DMS53 (cell line): ENCODE measurements at regions not wholly inside any gene's neighbourhood (a gene's known extent, or its start where the extent isn't known, plus 50 kb on each side); places are given as distances from the start of the nearest gene placed in this dataset.

ENCODE experiments used
- DNase-seq: peaks from one replicate; lab custom pipeline; 2025; lab: John Stamatoyannopoulos, UW

DNA sequence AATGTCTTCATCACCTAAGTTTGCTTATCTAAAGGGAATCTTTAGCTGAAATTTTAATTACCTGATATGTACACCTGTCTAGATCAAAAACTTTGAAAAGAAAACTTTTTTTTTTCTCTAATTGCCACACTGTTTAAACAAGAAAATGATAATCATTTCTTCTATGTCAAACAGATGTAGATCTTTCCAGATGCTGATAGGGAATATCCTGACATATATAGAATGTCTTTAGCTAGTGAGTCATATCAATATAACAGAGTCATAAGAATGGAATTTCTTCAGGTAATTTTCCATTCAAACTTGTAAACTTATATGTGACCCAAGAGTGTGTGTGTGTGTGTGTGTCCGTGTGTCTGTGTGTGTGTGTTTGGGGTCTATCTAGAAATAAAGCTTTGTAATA is 271.9 kb downstream of the GPM6A start:
- no peak for DNase-seq

DNA sequence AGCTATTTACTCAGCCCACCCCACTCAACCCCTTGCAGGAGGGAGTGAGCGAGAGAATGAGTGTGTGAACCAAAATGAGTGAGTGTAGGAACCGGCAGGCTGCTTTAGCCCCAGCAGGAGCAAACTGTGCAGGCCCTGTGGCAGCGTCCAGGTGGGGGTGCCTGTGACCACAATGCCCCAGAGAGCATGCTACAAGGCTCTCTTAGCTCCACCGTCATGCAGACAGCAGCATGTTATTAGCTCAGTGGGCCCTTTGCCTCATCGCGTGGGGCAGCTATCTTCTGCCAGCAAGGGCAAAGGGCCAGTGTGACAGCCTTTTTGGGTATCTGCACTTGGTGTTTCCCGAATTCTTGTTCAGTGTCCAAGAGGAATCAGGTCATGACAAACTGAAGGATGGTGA is 271.3 kb downstream of the GPM6A start:
- no peak for DNase-seq

DNA sequence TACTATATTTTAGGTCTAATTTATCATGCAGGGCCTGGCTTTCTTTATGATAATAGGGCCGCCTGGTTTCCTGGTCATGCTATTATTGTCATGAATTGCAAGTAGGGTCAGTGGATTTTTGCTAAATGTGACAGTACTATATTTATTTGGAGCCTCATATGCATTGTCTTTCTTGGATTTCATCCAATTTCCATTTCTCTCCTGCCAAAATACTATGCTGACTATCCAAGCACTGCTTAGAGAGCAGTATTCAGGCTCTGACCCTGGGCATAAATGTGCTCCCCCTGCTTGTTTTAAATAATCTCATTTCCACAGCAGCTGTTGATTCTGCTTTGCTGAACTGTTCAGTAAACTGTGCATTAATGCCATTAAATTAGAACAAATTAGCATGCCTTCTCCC is 269.3 kb downstream of the GPM6A start:
- DNase-seq, result no peak

DNA sequence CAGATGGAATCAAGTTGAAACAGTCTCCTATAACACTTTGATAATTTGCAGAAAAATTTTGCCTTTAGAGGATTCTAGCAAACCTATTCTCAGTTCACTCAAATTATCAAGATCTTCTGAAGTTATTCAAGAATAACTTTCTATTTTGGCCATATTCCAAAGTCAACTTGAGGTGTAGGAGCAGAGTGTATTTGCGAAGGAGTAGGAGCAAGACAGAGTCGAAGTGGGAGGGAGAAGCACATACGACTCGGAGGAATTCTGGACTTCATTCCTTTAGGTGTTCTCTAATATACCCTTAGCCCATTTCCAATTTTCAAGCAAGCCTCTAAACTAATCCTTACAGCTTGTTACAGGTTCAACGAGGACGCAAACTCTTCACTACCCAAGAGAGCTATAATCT is 252.9 kb downstream of the GPM6A start:
- no peak for DNase-seq

DNA sequence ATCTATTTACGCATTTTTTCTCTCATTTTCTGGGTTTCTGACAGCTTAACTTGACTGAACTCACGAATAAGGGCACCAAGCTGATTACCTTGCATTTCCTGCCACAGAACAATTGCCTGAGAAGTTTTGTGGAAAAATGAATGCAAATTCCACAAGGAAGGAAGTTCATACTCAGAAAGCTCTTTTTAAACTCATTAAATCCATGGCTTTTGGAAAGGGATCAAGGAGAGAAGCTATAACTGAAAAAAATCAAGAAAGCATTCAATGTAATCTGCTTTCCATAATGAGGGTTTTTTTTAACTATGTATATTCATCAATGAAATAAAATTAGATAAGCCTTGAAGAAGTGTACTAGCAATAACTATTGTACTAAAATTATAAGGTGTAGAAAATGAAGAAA is 252.5 kb downstream of the GPM6A start:
- no peak for DNase-seq

DNA sequence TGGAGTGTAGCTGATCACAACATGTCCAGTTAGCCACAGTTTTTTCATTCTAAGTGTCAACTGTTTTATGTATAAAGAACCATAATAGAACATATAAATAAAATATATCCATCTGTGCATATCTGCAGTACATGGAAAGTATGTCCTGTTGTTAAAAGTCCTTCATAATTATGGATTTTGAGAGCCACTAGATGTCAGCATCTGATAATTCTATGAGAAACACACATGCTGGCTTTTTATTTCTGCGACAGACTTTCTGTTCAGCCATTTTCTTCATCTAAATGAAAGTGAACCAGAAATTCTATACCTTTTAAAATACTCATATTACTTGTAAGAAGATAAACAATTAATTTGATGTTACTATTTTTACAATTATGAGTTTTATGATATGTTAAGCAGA is 251.5 kb downstream of the GPM6A start:
- DNase-seq, result peak; percentile 75

DNA sequence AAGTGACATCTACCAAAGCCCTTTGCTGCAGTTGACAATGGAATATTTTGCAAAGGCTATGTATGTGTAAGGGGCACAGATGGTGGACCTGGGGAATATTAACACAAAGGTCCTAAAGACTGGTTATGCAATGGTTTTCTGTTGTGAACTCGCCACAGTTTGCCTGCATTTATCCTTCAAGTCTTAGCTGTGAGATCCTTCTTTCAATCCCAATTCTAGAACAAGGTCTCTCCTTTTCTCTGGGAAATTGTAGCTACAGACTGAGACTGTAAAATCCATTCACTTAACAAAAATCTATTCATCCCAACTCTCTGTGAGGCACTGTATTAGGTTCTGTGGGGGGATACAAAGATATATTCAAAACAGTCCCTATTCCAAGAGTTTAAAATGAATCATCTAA is 250.4 kb downstream of the GPM6A start:
- DNase-seq, result no peak

DNA sequence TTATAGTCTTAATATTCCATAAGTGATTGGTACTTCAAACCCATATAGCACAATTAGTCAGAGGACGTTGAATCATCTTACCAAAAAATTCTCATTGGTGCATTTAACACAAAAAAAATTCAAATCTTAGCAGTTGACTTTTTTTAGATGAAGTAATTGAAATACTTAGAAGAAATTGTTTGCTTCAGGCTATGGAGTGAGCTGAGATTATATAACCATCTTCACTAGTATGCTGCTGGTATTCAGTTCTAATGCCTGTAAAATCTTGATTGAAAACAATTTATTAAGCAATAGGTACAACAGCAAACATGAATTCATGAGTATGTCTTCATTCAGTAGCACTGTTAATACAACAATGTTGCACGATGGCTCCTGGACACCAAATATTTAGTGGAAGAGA is 250.0 kb downstream of the GPM6A start:
- no peak for DNase-seq

DNA sequence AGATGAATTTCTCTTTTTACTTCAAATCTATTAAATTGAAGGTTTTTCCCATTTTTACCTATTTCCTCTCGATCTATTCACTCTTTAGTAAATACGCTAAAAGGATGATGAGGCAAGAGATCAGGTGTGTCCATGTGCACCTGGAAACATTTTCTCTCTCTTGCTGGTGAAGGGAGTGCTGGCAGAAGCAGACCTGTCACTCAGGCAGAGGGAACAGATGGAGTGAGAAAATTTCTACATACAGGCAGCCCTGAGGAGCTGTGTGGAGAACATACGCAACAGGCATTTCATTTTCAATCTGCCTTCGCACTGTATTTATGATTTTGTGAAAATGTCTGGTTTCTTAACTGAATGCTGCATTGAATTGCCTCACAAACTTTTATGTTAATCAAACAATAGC is 249.5 kb downstream of the GPM6A start:
- no peak for DNase-seq
